Spleen (tissue), 11 donors: ENCODE measurements at regions not wholly inside any gene's neighbourhood (a gene's known extent, or its start where the extent isn't known, plus 50 kb on each side); places are given as distances from the start of the nearest gene placed in this dataset.

Experiments
- DNase-seq: peaks from one replicate; pipeline ENCODE4 v3.0.0-alpha.2; 2020
- H3K27ac ChIP-seq, 8 donors: fragments of 200-600 bp; sonication (generic) in 7 of 8; 1 replicate in 4 of 8; 2 replicates in 4 of 8; pipeline versions ENCODE4 v1.5.0 to v1.8.0; 2016 to 2021; ENCODE audit warnings: inconsistent platforms in 4 of 8, mild to moderate bottlenecking in 4 of 8, moderate library complexity in 1 of 8
- H3K27me3 ChIP-seq, 7 donors: fragments of 200-600 bp; sonication (generic) in 6 of 7; replicated peaks in 1 of 7; 1 replicate in 4 of 7; 2 replicates in 3 of 7; pipeline versions ENCODE4 v1.5.0 to v1.8.0; 2016 to 2021; ENCODE audit warnings: inconsistent platforms in 3 of 7, mild to moderate bottlenecking in 1 of 7
- H3K36me3 ChIP-seq, 6 donors: fragments of 200-600 bp; sonication (generic) in 5 of 6; 1 replicate in 4 of 6; 2 replicates in 2 of 6; pipeline versions ENCODE4 v1.5.0 to v1.8.0; 2016 to 2021; ENCODE audit warnings: inconsistent platforms in 2 of 6
- H3K4me1 ChIP-seq, 6 donors: fragments of 200-600 bp; sonication (generic) in 5 of 6; 1 replicate in 3 of 6; 2 replicates in 3 of 6; pipeline versions ENCODE4 v1.5.0 to v1.8.0; 2016 to 2021; ENCODE audit warnings: inconsistent platforms in 3 of 6
- H3K4me3 ChIP-seq, 8 donors: fragments of 200-600 bp; sonication (generic) in 7 of 8; 1 replicate in 4 of 8; 2 replicates in 4 of 8; pipeline versions ENCODE4 v1.5.0 to v1.8.0; 2016 to 2021; ENCODE audit warnings: inconsistent platforms in 4 of 8, mild to moderate bottlenecking in 4 of 8, moderate library complexity in 2 of 8
- H3K9me3 ChIP-seq, 8 donors: fragments of 200-600 bp; sonication (generic) in 7 of 8; 1 replicate in 4 of 8; 2 replicates in 4 of 8; pipeline versions ENCODE4 v1.5.0 to v1.8.0; 2016 to 2021; ENCODE audit warnings: inconsistent platforms in 4 of 8
- CTCF ChIP-seq, 11 experiments: fragments of 200-600 bp in 7 of 11; fragments of 450-650 bp in 4 of 11; sonication (generic) in 4 of 11; IDR thresholded peaks in 8 of 11; conservative IDR thresholded peaks in 3 of 11; 1 replicate in 7 of 11; 2 replicates in 4 of 11; pipeline versions ENCODE4 v1.4.0 to v1.8.0; 2016 to 2021; ENCODE audit warnings: antibody characterized with exemption in 11 of 11, inconsistent platforms in 4 of 11, mild to moderate bottlenecking in 1 of 11
- POLR2A ChIP-seq, 3 donors: fragments of 450-650 bp; IDR thresholded peaks; one replicate each; pipeline ENCODE4 v1.5.1; 2017; ENCODE audit warnings: antibody characterized with exemption in 3 of 3, mild to moderate bottlenecking in 1 of 3
- POLR2AphosphoS5 ChIP-seq, 3 donors: sonication (generic); formaldehyde crosslinking; IDR thresholded peaks; one replicate each; pipeline ENCODE4 v1.5.1; 2017; ENCODE audit warnings: antibody characterized with exemption in 3 of 3
- WGBS, 5 donors: extraction: QIAGEN DNeasy Blood & Tissue Kit in 3 of 5; methylation state at CpG; one replicate each; pipeline versions ENCODE4 v1.1.5 to v1.1.7; 2013 to 2018; 5-methylcytosine and 5-hydroxymethylcytosine counted together
- intact Hi-C: fragments of 100-400 bp; cut with DNase I; formaldehyde crosslinking; loops from one replicate; pipeline ENCODE4 v1.15.0; 2023; ENCODE audit warnings: low total_unique reads
- donor health status: healthy with polysubstance abuse.
- donor health status: DM: no; HTN: no; CAD: no; lungs with moderate emphysema.
- donor health status: DM: no; HTN: no; CAD: no.
- donor health status: Bipolar disorder and iron deficiency.
- donor health status: healthy.
- donor health status: DM: no; HTN: no; CAD: no.
- donor health status: DM: yes; HTN: yes; CAD: no.

GRCh38 chr11:70853770-70854108 is 398.6 kb downstream of the SHANK2 start:
- intact Hi-C loops = no loop called here
- H3K4me3 ChIP-seq = no peak overlapping the region
- H3K4me1 ChIP-seq = no peaks in the 10 kb centered on the region
- no peak for DNase-seq
- no peak overlapping the region for H3K27ac ChIP-seq
- 61 to 75% (median 62%) methylated on average over 2 of the region's 2 CpGs for WGBS, 5 donors
- H3K9me3 ChIP-seq = peaks cover 0 to 14% (median 0%) of the 10 kb centered on the region in 8 donors
- H3K36me3 ChIP-seq = no peaks in the 10 kb centered on the region
- TF ChIP-seq CTCF (IDR thresholded peaks at IDR 0.05 in 8 of 11, conservative IDR thresholded peaks at IDR 0.05 in 3 of 11) = no peak
- no peak for TF ChIP-seq POLR2AphosphoS5 (IDR thresholded peaks at IDR 0.05)
- TF ChIP-seq POLR2A (IDR thresholded peaks at IDR 0.05) = no peak
- peaks cover 0 to 26% (median 0%) of the 10 kb centered on the region in 7 donors for H3K27me3 ChIP-seq

- H3K27me3 ChIP-seq = peaks cover 0 to 26% (median 0%) of the 10 kb centered on the region in 7 donors
- H3K27ac ChIP-seq = no peak overlapping the region
- intact Hi-C loops = no loop called here
- DNase-seq = no peak
- H3K4me3 ChIP-seq = no peak overlapping the region
- H3K9me3 ChIP-seq = peaks cover 0 to 13% (median 0%) of the 10 kb centered on the region in 8 donors
- no peak for TF ChIP-seq POLR2AphosphoS5 (IDR thresholded peaks at IDR 0.05)
- no peak for TF ChIP-seq CTCF (IDR thresholded peaks at IDR 0.05 in 8 of 11, conservative IDR thresholded peaks at IDR 0.05 in 3 of 11)
- TF ChIP-seq POLR2A (IDR thresholded peaks at IDR 0.05) = no peak
- WGBS, 5 donors = 77 to 90% (median 86%) methylated on average over 3 of the region's 3 CpGs
- H3K36me3 ChIP-seq = no peaks in the 10 kb centered on the region
- no peaks in the 10 kb centered on the region for H3K4me1 ChIP-seq
These were observed 398.2 kb downstream of the SHANK2 start for GRCh38 chr11:70854201-70854600.

GRCh38 chr11:70854901-70855556 is 397.3 kb downstream of the SHANK2 start:
- intact Hi-C loops = no loop called here
- WGBS, 5 donors = 50 to 64% (median 58%) methylated on average over 6 of the region's 6 CpGs
- no peak for DNase-seq
- TF ChIP-seq CTCF (IDR thresholded peaks at IDR 0.05 in 8 of 11, conservative IDR thresholded peaks at IDR 0.05 in 3 of 11) (no peak), POLR2A (IDR thresholded peaks at IDR 0.05) (no peak), POLR2AphosphoS5 (IDR thresholded peaks at IDR 0.05) (no peak)
- Histone ChIP-seq H3K9me3 (peaks cover 0 to 7% (median 0%) of the 10 kb centered on the region in 8 donors), H3K27me3 (peaks cover 0 to 31% (median 0%) of the 10 kb centered on the region in 7 donors), H3K27ac (no peak overlapping the region), H3K36me3 (no peaks in the 10 kb centered on the region), H3K4me3 (no peak overlapping the region), H3K4me1 (no peaks in the 10 kb centered on the region)

- no peak for DNase-seq
- Histone ChIP-seq H3K36me3 (no peaks in the 10 kb centered on the region), H3K27ac (no peak overlapping the region), H3K27me3 (peaks cover 0 to 26% (median 0%) of the 10 kb centered on the region in 7 donors), H3K4me3 (no peak overlapping the region), H3K9me3 (no peaks in the 10 kb centered on the region), H3K4me1 (no peaks in the 10 kb centered on the region)
- no peak for TF ChIP-seq CTCF (IDR thresholded peaks at IDR 0.05 in 8 of 11, conservative IDR thresholded peaks at IDR 0.05 in 3 of 11)
- TF ChIP-seq POLR2A (IDR thresholded peaks at IDR 0.05) = no peak
- TF ChIP-seq POLR2AphosphoS5 (IDR thresholded peaks at IDR 0.05) = no peak
- intact Hi-C loops = no loop called here
- 61 to 78% (median 68%) methylated on average over 3 of the region's 3 CpGs for WGBS, 5 donors
These were observed 394.5 kb downstream of the SHANK2 start for GRCh38 chr11:70857894-70858293.
